GM10248 (cell line): ENCODE measurements at regions not wholly inside any gene's neighbourhood (a gene's known extent, or its start where the extent isn't known, plus 50 kb on each side); places are given as distances from the start of the nearest gene placed in this dataset.

Experiments
- CTCF ChIA-PET: fragments of 300-600 bp; sonication (Branson Sonifier 250); formaldehyde crosslinking; extraction: SDS; loops from one replicate; lab custom pipeline; 2021; ENCODE audit warnings: antibody characterized with exemption; lab: Yijun Ruan, JAX
- POLR2A ChIA-PET: fragments of 350-650 bp; sonication (Branson Sonifier 250); formaldehyde crosslinking; extraction: SDS; loops from one replicate; lab custom pipeline; 2020; ENCODE audit warnings: antibody characterized with exemption; lab: Yijun Ruan, JAX
- DNase-seq: peaks from one replicate; pipeline ENCODE4 v3.0.0; 2012; ENCODE audit errors: extremely low spot score
- CTCF ChIP-seq: IDR thresholded peaks from 2 replicates; pipeline ENCODE4 v1.5.1; 2012; ENCODE audit warnings: mild to moderate bottlenecking, low read depth; ENCODE audit errors: extremely low read depth, missing control alignments, control extremely low read depth

- no peak for TF ChIP-seq CTCF
- DNase-seq: no peak
- ChIA-PET POLR2A (no interaction called here), CTCF (interaction anchor here (1.0 kb wide), 1 partner anchor 24 kb away, joined by 3 read pairs; no protein-coding TSS in a partner anchor)
Measured at GRCh38 chr17:53607475-53607874, 215.3 kb upstream of the KIF2B start.

- no peak for DNase-seq
- no peak for TF ChIP-seq CTCF
- ChIA-PET CTCF (no interaction called here), POLR2A (no interaction called here)
Measured at GRCh38 chr17:53588317-53588716, 234.4 kb upstream of the KIF2B start.

- no peak for TF ChIP-seq CTCF
- CTCF ChIA-PET: no interaction called here
- DNase-seq: no peak
- POLR2A ChIA-PET: no interaction called here
Measured at GRCh38 chr17:53574038-53574437, 248.7 kb upstream of the KIF2B start.

GRCh38 chr17:53571342-53571741, 251.4 kb upstream of the KIF2B start:
- DNase-seq: no peak
- POLR2A ChIA-PET: no interaction called here
- CTCF ChIA-PET: no interaction called here
- TF ChIP-seq CTCF: no peak

- ChIA-PET CTCF (no interaction called here), POLR2A (no interaction called here)
- TF ChIP-seq CTCF: no peak
- no peak for DNase-seq
Measured at GRCh38 chr17:53570731-53571130, 252.0 kb upstream of the KIF2B start.

GRCh38 chr17:53560953-53561352, 261.8 kb upstream of the KIF2B start:
- CTCF ChIA-PET: no interaction called here
- POLR2A ChIA-PET: no interaction called here

More at GRCh38 chr17:53560953-53561352, 261.8 kb upstream of the KIF2B start:
- DNase-seq: no peak
- no peak for TF ChIP-seq CTCF
